ENCODE measurements at regions not wholly inside any gene's neighbourhood (a gene's known extent, or its start where the extent isn't known, plus 50 kb on each side); places are given as distances from the start of the nearest gene placed in this dataset.

DNA sequence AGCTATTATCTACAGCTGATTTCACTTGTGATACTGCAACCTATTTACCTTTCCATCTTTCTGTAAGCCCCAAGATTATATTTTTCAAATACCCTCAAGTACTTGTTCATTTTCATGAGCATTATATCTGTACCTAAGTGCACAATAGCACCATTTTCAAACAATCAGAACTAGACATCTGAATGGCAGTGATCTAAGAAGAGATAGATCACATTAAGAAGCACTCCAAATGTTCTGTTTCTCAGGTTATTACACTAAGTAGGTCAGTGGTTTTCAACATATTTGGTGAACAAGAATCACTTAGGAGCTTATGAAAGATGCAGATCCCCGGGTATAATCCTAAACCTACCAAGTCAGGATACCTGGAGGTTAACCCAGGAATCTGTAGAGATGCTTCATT is 872.7 kb downstream of the DCDC2C start:
- no peaks in the 10 kb centered on the region for H3K27me3 ChIP-seq (ENCODE audit: insufficient read depth, low read length)
- ChIA-PET POLR2A (no interaction called here), CTCF (no interaction called here), RAD21 (ENCODE audit: low non-redundant PET in 1 of 2, low total read pairs in 2 of 2, uncharacterized antibody in 2 of 2, unreplicated experiment in 2 of 2) (no interaction called here)
- H3K4me3 ChIP-seq (replicated peaks in 1 of 2; ENCODE audit: low read depth in 1 of 2, low read length in 2 of 2): no peak overlapping the region
- peaks cover 10 to 18% of the 10 kb centered on the region in 2 experiments; a peak in 3 of 4 replicates for H3K9me3 ChIP-seq (ENCODE audit: control insufficient read depth in 1 of 2, insufficient read depth in 1 of 2, low read depth in 1 of 2, low read length in 2 of 2)
- no peak overlapping the region for H3K4me2 ChIP-seq (ENCODE audit: low read length)
- H2AFZ ChIP-seq (ENCODE audit: low read depth, low read length, poor library complexity, severe bottlenecking): no peak overlapping the region
- DNase-seq (ENCODE audit: low read depth, low spot score) (no peak), ATAC-seq (no peak)
- H4K20me1 ChIP-seq (ENCODE audit: insufficient read depth): no peaks in the 10 kb centered on the region
- no peak for TF ChIP-seq SP1 (IDR thresholded peaks at IDR 0.05; ENCODE audit: low read depth)
- TF ChIP-seq, protein P1, sequence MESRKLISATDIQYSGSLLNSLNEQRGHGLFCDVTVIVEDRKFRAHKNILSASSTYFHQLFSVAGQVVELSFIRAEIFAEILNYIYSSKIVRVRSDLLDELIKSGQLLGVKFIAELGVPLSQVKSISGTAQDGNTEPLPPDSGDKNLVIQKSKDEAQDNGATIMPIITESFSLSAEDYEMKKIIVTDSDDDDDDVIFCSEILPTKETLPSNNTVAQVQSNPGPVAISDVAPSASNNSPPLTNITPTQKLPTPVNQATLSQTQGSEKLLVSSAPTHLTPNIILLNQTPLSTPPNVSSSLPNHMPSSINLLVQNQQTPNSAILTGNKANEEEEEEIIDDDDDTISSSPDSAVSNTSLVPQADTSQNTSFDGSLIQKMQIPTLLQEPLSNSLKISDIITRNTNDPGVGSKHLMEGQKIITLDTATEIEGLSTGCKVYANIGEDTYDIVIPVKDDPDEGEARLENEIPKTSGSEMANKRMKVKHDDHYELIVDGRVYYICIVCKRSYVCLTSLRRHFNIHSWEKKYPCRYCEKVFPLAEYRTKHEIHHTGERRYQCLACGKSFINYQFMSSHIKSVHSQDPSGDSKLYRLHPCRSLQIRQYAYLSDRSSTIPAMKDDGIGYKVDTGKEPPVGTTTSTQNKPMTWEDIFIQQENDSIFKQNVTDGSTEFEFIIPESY (IDR thresholded peaks at IDR 0.05; ENCODE audit: extremely low read depth, insufficient replicate concordance, low read length): no peak
- TF ChIP-seq YY1 (IDR thresholded peaks at IDR 0.05; ENCODE audit: extremely low read depth, insufficient replicate concordance, low read depth, low read length): no peak
- TF ChIP-seq FOSL1 (IDR thresholded peaks at IDR 0.05; ENCODE audit: low read depth): no peak
- no peak for TF ChIP-seq POLR2A (IDR thresholded peaks at IDR 0.05; ENCODE audit: borderline replicate concordance, extremely low read depth, insufficient read depth, insufficient read length)
- TF ChIP-seq, protein P2, sequence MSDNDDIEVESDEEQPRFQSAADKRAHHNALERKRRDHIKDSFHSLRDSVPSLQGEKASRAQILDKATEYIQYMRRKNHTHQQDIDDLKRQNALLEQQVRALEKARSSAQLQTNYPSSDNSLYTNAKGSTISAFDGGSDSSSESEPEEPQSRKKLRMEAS (IDR thresholded peaks at IDR 0.05): no peak
- TF ChIP-seq, protein P3, sequence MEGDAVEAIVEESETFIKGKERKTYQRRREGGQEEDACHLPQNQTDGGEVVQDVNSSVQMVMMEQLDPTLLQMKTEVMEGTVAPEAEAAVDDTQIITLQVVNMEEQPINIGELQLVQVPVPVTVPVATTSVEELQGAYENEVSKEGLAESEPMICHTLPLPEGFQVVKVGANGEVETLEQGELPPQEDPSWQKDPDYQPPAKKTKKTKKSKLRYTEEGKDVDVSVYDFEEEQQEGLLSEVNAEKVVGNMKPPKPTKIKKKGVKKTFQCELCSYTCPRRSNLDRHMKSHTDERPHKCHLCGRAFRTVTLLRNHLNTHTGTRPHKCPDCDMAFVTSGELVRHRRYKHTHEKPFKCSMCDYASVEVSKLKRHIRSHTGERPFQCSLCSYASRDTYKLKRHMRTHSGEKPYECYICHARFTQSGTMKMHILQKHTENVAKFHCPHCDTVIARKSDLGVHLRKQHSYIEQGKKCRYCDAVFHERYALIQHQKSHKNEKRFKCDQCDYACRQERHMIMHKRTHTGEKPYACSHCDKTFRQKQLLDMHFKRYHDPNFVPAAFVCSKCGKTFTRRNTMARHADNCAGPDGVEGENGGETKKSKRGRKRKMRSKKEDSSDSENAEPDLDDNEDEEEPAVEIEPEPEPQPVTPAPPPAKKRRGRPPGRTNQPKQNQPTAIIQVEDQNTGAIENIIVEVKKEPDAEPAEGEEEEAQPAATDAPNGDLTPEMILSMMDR (IDR thresholded peaks at IDR 0.05 in 2 of 3, conservative IDR thresholded peaks at IDR 0.05 in 1 of 3; ENCODE audit: borderline replicate concordance in 1 of 3, insufficient read depth in 1 of 3, low read depth in 2 of 3, low read length in 2 of 3): no peak
- no TSS peak for BruUV-seq (replicated peaks)
- H3K9ac ChIP-seq (ENCODE audit: low read length): no peak overlapping the region
- H3K79me2 ChIP-seq (ENCODE audit: insufficient read depth, low read length): no peaks in the 10 kb centered on the region
- H3K27ac ChIP-seq (ENCODE audit: low read depth, low read length): no peak overlapping the region
- no peaks in the 10 kb centered on the region for H3K9me2 ChIP-seq (ENCODE audit: insufficient read depth)
- no peaks in the 10 kb centered on the region for H3K36me3 ChIP-seq (ENCODE audit: control insufficient read depth in 1 of 2, insufficient read depth in 2 of 2, low read length in 2 of 2)
- intact Hi-C loops (cut with micrococcal nuclease): no loop called here
- no peaks in the 10 kb centered on the region for H3K4me1 ChIP-seq (ENCODE audit: control insufficient read depth in 1 of 2, insufficient read depth in 2 of 2, low read length in 2 of 2)
